Stimulated activated CD8-positive, alpha-beta memory T cell treated with anti-CD3 and anti-CD28 coated beads, Interleukin-4, amount 100 ng/mL, for 24 hours (primary cell): ENCODE measurements at regions not wholly inside any gene's neighbourhood (a gene's known extent, or its start where the extent isn't known, plus 50 kb on each side); places are given as distances from the start of the nearest gene placed in this dataset.

Source experiments
- DNase-seq: peaks from one replicate; pipeline ENCODE4 v3.0.0-alpha.2; 2020; ENCODE audit warnings: low read depth

DNA sequence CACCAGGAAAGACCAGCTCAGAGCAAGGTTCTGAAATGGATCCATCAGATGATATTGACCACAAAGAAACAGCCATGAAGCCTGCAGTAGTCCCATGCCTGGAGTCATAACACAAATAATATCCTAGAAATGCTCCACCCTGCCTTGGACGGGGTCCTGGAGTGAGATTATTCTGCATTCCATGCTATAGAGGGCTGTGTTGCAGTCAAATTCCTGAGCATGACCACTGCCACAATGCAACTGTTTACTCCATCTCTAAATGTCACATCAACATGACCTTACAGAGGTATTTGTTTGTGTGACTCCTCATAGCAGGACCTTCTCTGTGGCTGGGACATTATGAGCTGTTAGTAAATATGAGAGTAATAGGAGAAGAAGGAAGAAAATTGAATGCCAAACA, 257.5 kb upstream of the TCF21 start:
- no peak for DNase-seq

DNA sequence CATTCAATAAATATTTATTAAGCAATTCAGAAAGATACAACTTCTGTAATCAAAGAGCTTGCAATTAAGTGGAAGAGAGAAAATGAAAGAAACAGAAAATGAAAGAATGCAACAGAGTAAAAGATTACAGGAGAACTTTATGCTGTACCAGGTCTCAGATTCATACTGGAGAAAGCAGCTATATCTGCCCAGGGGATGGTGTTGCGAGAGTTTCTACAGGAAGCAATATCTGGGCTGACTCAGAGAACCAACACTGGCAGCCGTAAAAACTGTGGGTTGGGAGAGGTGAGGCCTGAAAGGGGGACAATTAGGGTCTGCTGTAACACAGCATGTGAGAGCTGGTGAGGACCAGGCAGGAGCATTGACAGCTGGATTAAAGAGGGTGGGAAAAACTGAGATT, 256.7 kb upstream of the TCF21 start:
- no peak for DNase-seq

DNA sequence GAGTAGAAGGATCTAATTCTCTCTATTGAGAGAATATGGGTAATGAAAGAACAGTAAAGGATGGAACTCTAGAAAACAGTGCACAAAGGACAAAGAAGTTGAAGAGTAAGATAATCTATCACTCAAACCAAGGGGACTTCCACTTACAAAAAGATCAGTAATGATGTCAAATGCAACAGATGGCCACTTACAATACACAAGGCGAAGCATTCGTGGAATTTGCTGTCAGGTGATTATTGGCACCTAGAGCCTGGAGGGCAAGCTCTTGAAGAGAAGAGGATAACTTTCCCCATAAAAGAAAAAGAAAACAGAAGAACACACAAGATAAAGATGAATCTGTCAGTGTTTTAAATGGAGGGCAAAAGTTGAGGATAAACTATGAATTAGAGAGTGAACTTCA, 256.0 kb upstream of the TCF21 start:
- no peak for DNase-seq

DNA sequence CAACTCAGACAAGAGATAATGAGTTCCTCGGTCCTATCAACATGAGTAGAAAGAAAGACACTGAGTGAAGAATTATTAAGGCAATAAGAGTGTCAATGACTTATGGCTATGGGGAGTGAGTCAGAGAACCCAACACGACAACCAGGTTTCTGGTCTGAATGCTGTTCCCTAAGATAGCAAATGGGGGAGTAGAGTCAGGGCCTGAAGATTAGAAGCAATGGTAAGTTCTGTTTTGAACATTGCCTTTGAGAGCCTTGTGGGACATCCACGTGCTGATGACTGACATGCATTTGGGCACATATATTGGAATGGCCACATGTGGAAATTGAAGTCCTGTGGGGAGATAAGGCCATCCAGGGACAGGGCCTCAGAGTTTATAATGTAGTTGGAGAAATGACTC, 254.4 kb upstream of the TCF21 start:
- no peak for DNase-seq

DNA sequence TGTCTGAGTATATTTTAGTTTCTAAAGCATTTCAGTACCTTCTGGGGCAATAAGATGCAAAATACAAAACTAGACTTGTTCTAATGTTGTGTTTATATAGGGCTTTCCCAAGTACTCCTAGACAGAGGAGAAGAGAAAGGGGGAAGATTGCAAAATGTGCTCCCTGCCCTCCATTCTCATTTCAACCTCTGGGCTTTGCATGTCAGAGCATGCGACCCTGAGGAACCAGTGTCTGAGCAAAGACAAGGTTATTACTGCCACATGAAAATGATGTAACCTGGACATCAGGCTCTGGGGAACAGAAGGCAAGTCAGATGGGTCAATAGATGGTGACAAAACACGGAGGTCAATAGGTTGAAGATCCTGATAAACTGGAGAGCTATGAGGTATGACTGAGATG, 253.5 kb upstream of the TCF21 start:
- DNase-seq = no peak

DNA sequence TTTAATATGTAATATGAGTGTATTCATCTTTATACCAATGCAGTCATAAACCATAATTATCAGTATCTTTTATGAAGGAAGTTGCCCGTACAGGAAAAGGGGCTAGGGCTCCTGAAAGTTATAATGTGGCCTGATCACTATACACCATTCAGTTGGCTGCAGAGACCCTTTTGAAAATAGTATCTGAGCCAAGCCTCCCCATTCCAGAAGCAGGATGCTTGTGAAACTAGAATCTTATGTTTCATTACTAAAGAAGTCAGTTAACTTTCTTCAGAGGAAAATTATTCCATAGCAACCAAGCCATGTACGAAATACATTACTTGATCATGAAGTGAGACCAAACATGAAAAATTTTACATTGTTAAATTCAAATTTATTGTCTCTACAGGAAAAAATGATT, 251.5 kb upstream of the TCF21 start:
- no peak for DNase-seq

DNA sequence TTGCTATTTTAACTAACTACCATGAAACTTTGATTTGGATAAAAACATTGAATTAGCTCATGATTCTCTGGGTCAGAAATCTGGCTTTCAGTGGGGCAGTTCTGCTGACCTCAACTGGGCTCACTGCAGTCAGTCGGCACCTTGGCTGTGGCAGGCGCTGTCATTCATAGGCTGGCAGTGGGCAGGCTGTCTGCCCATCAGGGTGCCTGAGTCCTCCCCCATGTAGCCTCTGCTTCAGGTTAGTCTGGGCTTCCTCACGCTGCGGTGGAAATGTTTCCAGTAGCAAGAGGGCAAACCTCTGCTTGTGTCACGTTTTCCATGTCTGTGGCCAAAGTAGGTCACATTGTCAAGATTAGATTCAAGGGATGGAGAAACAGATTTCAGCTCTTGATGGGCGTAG, 251.0 kb upstream of the TCF21 start:
- DNase-seq = no peak

DNA sequence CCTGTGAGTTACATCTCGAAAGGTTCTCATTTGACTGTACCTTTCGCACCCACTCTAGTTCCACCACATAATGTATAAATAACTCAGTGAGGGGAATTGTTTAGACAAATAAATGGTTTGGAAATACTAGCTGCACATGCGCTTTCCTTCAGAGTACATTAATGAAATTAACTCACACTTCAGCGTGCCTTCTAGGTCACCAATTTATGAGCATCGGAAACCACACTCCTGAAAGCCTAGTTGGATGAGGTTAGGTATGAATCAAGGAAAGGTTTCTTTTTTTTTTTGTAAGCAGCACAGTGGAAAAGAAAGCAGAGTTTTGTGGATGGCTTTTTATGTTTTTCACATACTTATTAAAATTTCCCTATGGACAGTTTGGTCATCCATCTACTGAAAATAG, 247.8 kb upstream of the TCF21 start:
- no peak for DNase-seq

DNA sequence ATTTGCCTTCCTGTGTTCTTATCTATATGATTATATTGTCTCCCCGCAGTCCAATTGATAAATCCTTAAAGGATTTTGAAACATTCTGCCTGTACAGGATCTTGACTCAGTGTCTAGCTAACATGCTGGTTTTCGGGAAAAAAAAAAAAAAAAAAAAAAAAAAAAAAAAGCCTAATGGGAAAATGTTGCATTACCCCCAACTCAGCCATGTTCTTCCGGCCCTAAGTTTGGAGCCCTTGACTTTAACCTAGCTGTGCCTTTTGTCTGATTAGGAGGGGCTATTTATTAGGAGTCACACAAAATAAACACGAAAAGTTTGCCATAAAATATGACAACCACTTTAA, 244.4 kb upstream of the TCF21 start:
- DNase-seq = no peak

DNA sequence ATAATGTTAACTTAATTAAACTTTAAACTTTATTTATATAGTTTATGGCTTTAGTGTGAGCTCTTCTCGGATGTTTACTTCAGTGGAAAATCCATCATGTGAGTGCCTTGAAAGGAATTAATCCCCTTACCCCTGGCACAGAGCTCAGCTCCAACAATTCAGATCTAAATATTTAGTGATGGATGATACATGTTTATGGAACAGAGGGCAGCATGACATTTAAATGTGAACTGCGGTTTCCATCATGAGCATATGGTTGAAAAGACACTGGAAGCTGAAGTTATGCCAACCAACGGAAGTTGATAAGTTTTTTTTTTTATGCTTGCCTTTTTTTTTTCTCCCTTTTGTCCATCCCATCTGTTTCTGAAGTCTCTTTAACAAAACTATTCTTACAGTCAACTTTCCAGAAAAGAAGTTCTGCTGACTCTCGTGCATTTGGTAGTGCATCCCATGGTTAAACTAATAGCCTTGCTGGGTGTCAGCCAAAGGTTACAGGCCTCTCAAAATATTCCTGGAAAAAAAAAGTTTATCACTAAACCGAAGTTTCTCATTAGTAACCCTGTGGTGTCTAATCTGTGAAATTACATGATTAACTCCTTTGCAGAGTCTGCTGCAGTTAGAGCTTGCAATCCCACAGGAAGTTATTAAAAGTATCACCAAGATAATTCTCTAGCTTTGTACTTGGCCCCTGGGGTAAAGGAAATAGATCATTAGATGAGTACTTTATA, 243.9 kb upstream of the TCF21 start:
- DNase-seq = no peak

DNA sequence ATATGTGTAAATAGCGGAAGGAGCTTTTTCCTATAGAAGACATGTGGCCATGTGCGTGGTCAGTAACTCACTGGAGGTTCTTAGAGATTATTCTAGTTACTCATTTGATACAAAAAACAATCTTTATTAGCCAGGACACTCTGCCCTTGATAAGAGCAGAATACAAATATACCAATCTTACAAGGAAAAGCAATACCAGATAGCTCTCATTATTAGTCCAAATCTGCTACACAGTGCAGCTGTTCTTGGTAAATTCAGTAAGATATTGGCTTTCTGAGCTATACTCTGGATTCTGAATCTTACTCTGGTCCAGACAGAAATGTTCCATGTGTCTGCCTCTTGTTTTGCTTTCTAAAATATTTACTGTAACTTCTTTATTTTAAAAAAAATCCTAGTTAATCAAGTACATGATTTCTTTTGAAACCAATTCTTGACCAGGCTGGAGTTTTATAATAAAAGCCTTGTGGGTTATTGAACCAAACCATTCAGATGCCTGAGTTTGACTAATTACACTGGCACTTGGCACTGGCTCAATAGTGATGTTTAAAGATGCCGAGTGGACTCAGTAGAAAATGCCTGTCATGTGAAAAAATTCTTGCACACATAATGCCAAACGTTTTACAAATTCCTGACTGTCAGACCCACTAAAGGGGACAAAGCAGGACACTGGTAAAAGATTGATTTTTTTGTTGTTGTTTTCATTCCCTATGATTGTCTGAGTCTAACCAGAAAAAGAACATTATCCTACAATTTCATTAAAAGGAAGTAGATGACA, 242.8 kb upstream of the TCF21 start:
- no peak for DNase-seq

DNA sequence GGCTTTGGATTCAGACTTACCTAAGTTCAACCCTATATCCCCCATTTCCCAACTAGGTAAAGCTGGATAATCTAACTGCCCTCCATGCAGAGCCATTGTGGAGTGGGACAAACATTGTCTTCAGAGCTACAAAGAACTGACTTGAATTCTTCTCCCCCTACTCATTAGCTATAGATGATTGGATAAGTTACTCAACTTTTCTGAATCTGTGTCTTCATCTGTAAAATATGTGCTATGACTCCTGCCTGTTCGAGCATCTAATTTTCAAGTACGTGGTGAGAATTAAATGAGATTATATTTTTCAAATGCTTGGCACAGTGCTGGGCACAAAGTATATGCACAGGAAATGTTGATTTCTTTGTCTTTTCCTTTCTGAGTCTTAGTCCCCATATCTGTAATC, 240.3 kb upstream of the TCF21 start:
- no peak for DNase-seq

DNA sequence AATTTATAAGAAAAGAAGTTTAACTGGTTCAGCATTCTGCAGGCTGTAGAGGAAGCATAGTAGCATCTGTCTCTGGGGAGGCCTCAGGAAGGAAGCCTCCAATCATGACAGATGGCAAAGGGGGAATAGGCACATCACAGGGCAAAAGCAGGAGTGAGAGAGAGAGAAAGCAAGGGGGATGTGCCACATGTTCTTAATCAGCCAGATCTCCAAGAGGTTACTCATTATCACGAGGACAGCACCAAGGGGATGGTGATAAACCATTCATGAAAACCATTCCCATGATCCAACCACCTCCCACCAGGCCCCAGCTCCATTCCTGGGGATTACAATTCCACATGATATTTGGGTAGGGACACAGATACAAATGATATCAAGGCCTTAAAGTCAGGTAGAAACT, 217.5 kb upstream of the TCF21 start:
- DNase-seq = no peak

DNA sequence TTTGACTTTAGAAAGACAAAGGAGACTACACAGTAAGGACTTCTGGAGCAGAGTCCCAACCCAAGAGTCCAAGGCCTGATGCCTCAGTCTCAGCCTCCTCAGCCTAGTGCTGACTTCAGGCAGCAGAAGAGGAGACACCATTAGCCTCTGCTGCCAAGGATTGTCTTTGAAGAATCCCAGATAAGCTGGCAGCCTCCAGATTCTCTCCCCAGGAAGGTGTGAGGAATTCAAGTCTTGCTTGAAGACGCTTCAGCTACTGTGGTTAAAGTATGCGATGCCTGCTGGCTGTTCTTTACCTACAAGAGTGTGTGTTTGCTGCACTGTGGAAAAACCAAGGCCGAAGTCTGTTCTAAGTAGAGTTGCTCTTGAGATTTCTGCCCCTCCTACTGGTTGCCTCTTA, 215.9 kb upstream of the TCF21 start:
- DNase-seq = no peak

DNA sequence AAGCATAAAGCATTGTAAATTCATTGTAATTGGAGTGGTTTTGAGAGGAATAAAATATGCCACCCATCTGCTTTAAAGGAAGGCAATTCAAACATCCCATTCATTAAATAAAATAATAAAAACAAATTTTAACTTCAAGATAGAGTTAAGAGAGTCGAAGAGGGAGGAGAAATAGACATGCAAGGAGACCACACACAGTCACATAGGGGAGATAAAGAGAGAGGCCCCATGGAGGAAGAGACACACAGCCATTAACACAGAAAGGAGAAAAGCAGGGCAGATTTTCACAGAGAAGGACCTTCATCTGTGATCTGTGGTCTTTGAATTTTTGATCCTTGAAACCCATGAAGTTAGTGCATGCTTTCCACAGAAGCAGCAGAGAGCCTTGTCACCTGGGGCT, 214.3 kb upstream of the TCF21 start:
- no peak for DNase-seq

DNA sequence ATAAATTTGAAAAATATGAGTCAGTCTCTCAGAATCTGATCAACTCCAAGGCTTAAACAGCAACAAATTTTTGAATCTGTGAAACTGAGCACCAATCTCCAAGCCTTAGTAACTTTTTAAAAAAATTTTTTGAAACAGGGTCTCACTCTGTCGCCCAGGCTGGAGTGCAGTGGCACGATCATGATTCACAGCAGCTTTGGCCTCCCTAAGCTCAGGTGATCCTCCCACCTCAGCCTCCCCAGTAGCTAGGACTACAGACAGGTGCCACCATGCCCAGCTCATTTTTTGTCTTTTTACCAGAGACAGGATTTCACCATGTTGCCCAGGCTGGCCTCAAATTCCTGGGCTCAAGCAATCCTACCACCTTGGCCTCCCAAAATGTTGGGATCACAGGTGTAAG, 207.9 kb upstream of the TCF21 start:
- DNase-seq = no peak

DNA sequence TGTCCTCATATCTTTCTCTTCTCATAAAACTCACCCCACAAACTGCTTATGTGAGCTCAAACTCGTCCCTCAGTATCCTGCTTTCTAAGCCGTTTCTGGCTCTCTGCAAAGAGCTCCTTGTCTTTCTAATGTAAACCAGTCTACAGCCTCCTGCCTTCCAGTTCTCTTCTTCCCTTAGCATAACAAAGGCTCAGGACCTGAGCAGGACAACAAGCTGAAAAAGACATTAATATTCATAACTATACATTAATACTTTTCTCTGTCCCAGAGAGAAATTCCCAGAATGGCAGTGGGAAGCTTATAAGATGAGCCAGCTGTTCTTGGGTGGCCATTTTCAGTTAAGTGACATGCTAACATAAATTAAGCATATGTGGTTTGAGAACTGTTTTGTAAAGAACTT, 207.0 kb upstream of the TCF21 start:
- DNase-seq = no peak

DNA sequence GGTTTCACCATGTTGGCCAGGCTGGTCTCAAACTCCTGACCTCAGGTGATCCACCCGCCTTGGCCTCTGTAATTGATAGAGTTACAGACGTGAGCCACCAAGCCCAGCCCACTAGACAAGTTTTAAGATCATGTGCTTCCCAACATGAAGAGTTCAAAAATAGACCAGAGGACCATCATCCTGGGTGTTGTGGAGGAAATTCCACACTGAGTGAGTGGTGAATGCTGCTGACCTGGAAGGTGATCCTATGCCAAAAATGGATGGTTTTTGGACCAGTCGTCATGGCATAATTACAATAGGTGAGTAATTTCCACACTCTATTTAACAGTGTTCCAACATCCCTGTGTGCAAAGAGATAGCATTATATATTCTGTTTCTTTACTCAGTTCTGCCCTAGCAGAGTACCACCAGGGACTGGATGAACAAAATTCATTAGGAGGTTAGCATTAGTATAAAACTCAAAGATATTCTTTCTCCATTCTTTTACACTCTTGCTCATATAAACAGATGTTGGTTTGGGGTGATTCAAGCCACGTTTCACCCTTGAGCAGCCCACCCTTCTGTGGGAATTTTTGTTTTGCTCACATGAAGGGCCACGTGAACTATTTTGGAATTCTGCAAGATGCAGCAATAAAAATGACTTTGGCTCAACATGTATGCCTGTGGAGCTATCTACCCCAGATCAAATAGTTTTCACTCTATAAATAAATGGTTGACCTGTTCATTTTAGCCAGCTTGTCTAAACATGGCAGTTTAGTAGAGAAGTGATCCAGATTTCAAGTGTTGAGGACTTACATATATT, 206.2 kb upstream of the TCF21 start:
- DNase-seq = no peak

DNA sequence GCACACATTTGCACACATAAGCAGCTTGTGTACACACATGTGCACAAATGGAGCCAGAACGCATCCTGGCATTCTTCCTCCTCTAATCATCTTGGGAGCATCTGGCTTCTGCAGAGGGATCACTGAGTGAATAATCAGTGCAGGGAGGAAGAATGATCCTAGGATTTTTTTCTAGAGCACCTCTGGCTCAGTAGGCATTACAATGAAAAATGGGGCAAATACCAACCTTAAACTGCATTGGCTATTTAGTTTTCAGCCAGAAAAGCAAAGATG, 205.7 kb upstream of the TCF21 start:
- DNase-seq = no peak

DNA sequence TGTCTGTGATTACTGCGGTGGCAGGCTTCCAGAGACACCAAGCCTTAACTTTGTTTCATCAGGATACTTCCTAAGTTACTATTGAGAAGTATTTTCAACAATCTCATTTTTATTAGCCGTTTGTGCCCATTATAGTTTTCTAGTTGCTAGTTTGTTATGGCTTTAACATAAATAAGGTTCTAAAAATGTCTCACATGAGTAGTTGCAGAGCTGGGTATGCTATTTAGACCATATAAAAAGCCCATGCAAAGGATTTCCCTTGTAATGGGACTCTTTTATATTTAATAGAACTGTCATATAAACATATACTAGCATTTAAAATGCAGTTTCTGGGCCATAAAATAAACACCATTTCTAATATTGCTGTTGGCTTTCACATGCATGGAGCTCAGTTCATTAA, 205.3 kb upstream of the TCF21 start:
- no peak for DNase-seq

DNA sequence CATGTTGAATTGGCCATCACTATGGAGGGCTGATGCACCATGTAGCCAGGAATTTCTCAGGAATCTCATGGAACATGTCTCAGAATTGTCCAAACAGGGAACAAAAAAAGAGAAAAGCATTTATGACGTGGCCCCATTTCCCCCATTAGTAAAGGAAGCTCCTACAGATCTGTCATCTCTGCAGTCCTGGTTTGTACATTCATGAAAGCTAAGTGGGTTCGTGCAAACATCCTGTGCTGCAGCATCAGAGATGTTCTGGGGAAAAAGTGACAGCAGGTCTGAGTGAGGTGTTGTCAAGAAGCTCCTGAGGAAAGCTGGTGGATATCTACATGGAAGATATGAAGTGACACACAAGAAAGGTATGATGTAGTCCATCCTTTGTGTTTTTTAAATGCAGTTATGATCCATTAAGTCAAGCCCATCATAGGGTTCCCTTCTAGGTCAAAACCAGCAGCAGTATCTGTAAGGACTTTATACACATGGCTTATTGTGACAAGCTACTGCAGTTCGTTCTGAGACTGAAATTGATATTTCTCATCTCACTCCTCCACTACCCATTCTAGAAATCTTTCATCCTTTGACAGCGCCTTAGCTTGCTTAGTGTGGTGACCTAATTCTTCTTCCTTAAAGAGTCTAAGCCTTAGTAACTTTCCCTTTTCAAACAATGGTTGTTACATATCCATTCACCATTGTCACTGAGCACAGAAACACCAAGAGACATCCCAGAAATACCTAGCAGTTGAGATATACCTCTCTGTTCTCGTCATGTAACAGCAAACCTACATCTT, 200.0 kb upstream of the TCF21 start:
- DNase-seq = no peak

DNA sequence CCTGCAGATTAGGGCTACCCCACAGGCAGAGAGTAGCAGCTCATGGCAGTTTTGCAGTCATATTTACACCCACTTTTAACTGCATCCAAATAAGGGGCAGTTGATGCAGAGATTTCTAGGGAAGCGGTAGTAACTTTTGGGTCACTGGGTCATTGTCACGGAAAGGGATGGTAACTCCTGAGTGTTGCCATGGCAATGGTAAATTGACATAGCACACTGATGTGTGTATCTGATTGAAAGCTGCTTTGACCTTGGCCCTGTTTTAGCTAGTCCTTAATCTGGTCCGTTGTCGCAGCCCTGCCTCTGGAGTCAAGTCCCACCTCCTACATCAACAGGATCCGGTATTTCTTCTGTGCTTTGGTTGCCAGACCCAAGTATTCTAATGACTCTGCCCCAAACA, 199.1 kb upstream of the TCF21 start:
- DNase-seq = no peak

DNA sequence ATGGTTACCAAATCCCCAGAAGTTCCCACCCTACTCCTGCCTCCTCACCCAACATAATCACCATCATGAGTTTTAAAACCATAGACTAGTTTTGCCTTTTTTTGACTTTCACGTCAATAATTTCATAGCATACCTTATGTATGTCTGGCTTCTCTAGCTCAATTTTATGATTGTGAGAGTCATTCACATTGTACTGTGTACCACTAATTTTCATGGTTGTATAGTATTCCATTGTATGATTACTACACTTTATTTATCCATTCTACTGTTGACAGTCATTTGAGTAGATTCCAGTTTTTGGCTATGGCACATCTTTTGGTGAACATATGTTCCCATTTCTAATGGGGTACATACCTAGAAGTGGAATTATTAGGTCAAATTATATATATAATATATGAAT, 195.3 kb upstream of the TCF21 start:
- no peak for DNase-seq
